Raji (cell line): ENCODE measurements at regions not wholly inside any gene's neighbourhood (a gene's known extent, or its start where the extent isn't known, plus 50 kb on each side); places are given as distances from the start of the nearest gene placed in this dataset.

Experiments
- POLR2A ChIP-seq: IDR thresholded peaks from 2 replicates; pipeline ENCODE4 v1.6.1; 2011; ENCODE audit warnings: low read depth, low read length, control low read depth; ENCODE audit not compliant: insufficient read depth

DNA sequence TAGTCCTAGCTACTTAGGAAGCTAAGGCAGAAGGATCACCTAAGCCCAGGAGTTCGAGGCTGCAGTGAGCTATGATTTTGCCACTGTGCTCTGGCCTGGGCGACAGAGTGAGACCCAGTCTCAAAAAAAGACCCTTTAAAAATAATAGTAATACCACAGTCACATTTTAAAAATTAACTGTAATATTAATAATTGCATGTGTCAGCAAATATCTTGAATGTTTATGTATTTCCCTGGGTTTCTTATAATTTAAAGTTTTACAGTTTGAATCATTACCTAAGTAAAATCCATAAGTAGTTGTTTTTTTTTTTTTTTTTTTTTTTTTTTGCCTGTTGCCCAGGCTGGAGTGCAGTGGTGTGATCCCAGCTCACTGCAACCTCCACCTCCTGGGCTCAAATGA lies 69.2 kb downstream of the LYZL2 start:
- TF ChIP-seq POLR2A, result no peak

GRCh38 chr10:30559180-30559579 lies 70.4 kb downstream of the LYZL2 start:
- TF ChIP-seq POLR2A, result no peak

DNA sequence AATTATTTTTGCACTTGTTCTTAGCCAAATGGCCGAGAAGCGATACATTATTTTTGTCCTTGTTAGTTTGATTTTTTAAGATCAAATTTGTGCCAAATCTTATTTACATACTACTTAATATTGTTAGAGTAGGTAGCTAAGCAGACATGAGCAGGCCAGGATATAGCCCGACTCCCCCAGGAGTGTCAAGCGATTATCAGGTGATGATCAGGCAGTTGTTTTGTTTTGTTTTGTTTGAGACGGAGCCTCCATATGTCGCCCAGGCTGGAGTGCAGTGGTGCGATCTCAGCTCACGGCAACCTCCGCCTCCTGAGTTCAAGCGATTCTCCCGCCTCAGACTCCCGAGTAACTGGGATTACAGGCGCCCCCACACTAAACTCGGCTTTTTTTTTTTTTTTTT lies 71.1 kb downstream of the LYZL2 start:
- no peak for TF ChIP-seq POLR2A

DNA sequence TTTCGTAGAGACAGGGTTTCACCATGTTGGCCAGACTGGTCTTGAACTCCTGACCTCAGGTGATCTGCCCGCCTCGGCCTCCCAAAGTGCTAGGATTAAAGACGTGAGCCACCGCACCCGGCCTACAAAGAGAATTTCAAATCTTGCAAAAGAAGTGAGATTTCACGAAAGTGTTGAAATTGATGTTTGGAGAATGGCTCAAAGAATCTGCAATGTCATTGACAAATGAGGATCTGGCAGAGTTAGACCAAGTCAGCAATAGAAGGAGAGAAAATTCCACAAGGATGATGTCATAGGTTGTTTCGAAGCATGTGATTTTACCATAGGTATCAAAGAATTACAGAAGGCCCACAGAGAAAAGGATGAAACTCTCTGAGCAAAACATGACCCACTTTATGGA lies 71.7 kb downstream of the LYZL2 start:
- no peak for TF ChIP-seq POLR2A

- no peak for TF ChIP-seq POLR2A
Observed at GRCh38 chr10:30556189-30556588, 73.4 kb downstream of the LYZL2 start.

DNA sequence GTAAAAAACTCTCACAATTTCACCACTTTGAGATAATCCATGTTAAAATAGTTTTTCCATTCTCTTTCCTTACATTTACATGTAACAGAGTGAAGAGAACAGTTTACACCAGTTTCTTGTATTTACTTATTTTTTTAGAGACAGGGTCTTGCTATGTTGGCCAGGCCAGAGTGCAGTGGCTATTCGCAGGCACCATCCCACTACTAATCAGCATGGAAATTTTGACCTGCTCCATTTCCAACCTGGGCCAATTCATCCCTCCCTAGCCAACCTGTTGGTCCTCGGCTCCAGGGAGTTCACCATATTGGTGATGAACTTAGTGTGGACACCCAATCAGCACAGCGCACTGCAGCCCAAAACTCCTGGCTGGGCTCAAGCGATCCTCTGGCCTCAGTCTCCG lies 74.1 kb downstream of the LYZL2 start:
- TF ChIP-seq POLR2A, result no peak

DNA sequence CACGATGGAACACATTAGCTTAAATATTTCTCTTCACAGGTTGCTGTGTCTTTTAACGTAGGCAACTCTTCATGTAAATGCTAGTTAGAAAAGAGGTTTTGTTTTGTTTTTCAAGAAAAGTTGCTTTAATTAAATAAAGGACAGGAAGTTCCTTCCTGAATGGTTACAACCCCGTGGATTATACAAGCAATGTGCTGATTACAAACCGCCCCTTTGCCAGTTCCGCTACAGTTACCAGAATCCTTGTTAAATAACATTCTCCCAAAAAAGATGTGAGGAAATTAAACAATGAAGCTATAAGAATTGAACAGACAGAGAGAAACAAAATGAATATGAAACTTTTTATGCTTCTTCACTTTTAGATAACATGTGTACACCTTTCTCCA lies 75.1 kb downstream of the LYZL2 start:
- no peak for TF ChIP-seq POLR2A

- TF ChIP-seq POLR2A, result no peak
Observed at GRCh38 chr10:30553626-30554439, 75.7 kb downstream of the LYZL2 start.

DNA sequence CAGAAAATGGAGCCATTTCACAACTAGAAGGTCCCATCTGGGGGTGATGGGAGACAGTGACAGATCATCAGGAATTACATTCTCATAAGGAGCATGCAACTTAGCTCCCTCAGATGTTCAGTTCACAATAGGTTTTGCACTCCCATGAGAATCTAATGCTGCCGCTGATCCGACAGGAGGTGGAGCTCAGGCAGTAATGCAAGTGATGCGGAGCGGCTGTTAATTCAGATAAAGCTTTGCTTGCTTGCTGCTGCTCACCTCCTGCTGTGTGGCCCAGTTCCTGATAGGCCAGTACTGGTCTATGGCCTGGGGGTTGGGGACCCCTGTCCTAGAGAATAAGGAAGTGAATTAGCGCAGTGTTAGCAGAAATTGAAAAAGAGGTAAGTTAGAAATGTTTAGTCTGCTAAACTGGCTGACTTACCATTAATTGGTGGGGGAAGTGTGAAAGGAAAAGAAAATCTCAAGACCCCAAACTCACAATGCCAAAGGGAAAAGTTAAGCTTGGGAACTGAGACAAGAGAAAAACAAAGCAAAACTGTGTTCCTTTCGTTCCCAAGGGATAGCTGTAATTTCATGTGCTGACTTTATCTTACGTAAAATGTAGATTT lies 76.4 kb downstream of the LYZL2 start:
- TF ChIP-seq POLR2A, result no peak

- no peak for TF ChIP-seq POLR2A
Observed at GRCh38 chr10:30550967-30551815, 78.4 kb downstream of the LYZL2 start.

- TF ChIP-seq POLR2A, result no peak
Observed at GRCh38 chr10:30546511-30546910, 83.0 kb downstream of the LYZL2 start.

DNA sequence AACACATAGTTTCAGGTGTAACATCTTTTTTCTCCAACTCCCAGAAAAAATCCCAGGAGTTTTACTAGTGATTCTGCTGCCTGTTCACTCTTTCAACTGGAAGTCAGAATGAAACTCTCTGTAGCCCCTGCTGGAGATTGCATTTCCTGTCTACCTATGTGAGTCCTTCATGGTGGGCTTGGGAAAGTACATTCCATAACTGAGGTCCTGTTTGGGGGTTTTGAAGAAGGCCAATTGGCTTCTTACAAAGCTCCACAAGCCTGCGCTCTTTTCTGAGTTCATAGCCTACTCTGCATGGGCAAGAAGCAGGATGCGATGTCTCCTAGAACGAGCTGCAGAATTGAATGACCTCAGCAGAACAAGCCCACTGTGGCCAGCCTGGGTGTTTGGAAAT lies 86.7 kb downstream of the LYZL2 start:
- no peak for TF ChIP-seq POLR2A

- no peak for TF ChIP-seq POLR2A
Observed at GRCh38 chr10:30542001-30542894, 87.3 kb downstream of the LYZL2 start.

- no peak for TF ChIP-seq POLR2A
Observed at GRCh38 chr10:30540276-30540675, 89.3 kb downstream of the LYZL2 start.

DNA sequence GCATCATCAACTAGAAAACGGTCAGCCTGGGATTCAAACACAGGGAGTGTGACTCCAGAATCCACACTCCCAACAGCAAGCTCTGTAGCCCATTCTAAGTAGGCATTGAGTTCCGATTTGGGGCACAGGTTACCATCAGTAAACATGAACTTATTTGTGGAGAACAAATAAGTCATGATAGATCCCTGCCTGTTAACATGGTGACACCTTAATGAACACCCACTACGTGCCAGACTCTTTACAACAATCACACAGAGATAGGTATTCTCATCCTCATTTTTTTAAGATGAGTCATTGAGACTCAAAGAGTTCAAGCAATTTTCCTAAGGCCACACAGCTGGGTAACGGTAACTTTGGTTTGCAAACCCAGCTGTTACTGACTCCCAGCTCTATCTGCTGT lies 91.5 kb downstream of the LYZL2 start:
- TF ChIP-seq POLR2A, result no peak
